K562 (cell line): ENCODE measurements at regions not wholly inside any gene's neighbourhood (a gene's known extent, or its start where the extent isn't known, plus 50 kb on each side); places are given as distances from the start of the nearest gene placed in this dataset.

Experiments used
- ATAC-seq: fragments of 200-7000 bp; cut with Tn5 transposase; 3 replicates; pipeline ENCODE4 v1.9.1; 2020; ENCODE audit warnings: moderate library complexity
- BruUV-seq: library from RNA; stranded (reverse); fragments of 400-500 nt; replicated peaks from 2 replicates; lab custom pipeline; 2021; lab: Mats Ljungman, UMichigan
- CTCF ChIA-PET: fragments of 300-600 bp; formaldehyde crosslinking; extraction: SDS; loops from one replicate; lab custom pipeline; 2021; ENCODE audit warnings: low intra/inter-chr PET ratio; lab: Yijun Ruan, JAX
- POLR2A ChIA-PET: fragments of 300-600, 350-650 bp; sonication (Branson Sonifier 250); formaldehyde crosslinking; extraction: SDS; loops from one replicate; lab custom pipeline; 2021; ENCODE audit warnings: antibody characterized with exemption, inconsistent platforms; lab: Yijun Ruan, JAX
- DNase-seq, 4 experiments: peaks; one replicate each; pipeline versions ENCODE4 v3.0.0 to v3.0.0-alpha.2; 2011 to 2018; ENCODE audit warnings: low spot score in 3 of 4, mixed read lengths in 3 of 4; ENCODE audit errors: extremely low read depth in 1 of 4
- FAIRE-seq: peaks from 2 replicates; lab custom pipeline; 2011; peaks lifted over from hg19 to GRCh38; lab: Jason Lieb, UNC
- H2AFZ ChIP-seq: 2 replicates; pipeline ENCODE4 v1.6.0; 2011; ENCODE audit warnings: low read depth, low read length, control low read depth, inconsistent platforms
- H3K27ac ChIP-seq: fragments of 200-600 bp; 3 replicates; pipeline ENCODE4 v1.8.0; 2011; ENCODE audit warnings: low read depth, mild to moderate bottlenecking, control low read depth, inconsistent platforms, low read length, moderate library complexity, mixed read lengths; ENCODE audit errors: extremely low read depth
- H3K27me3 ChIP-seq, 2 experiments: fragments of 300-600 bp in 1 of 2; 2 replicates in 1 of 2; 3 replicates in 1 of 2; pipeline versions ENCODE4 v1.6.0 to v1.8.0; 2011; ENCODE audit warnings: inconsistent platforms in 2 of 2, low read length in 2 of 2, mild to moderate bottlenecking in 1 of 2, mixed read lengths in 1 of 2, moderate library complexity in 1 of 2; ENCODE audit not compliant: control insufficient read depth in 2 of 2, insufficient read depth in 2 of 2
- H3K36me3 ChIP-seq: fragments of 300-600 bp; 3 replicates; pipeline ENCODE4 v1.8.0; 2011; ENCODE audit warnings: mild to moderate bottlenecking, low read length, inconsistent platforms; ENCODE audit not compliant: control insufficient read depth, insufficient read depth
- H3K4me1 ChIP-seq, 2 experiments: fragments of 200-600 bp in 1 of 2; replicated peaks in 1 of 2; 2 replicates in 1 of 2; 3 replicates in 1 of 2; pipeline versions ENCODE4 v1.5.1 to v1.8.0; 2011; ENCODE audit warnings: inconsistent platforms in 2 of 2, low read length in 2 of 2, mild to moderate bottlenecking in 1 of 2, mixed read lengths in 1 of 2, moderate library complexity in 1 of 2; ENCODE audit not compliant: control insufficient read depth in 2 of 2, insufficient read depth in 2 of 2
- H3K4me2 ChIP-seq: 2 replicates; pipeline ENCODE4 v1.6.1; 2011; ENCODE audit warnings: low read length, control low read depth, inconsistent platforms, mixed read lengths; ENCODE audit not compliant: insufficient read depth
- H3K4me3 ChIP-seq: fragments of 200-600 bp; sonication (generic), shearing (Covaris generic); 2 replicates; pipeline ENCODE4 v1.5.1; 2016; ENCODE audit warnings: control low read depth, inconsistent platforms
- H3K79me2 ChIP-seq: fragments of 200-600 bp; 3 replicates; pipeline ENCODE4 v1.8.0; 2011; ENCODE audit warnings: low read length, inconsistent platforms; ENCODE audit not compliant: control insufficient read depth, insufficient read depth
- H3K9ac ChIP-seq, 2 experiments: 2 replicates each; pipeline versions ENCODE4 v1.6.0 to v1.6.1; 2011; ENCODE audit warnings: low read depth in 2 of 2, low read length in 2 of 2, control low read depth in 1 of 2, inconsistent platforms in 1 of 2, mild to moderate bottlenecking in 1 of 2, mixed read lengths in 1 of 2; ENCODE audit not compliant: insufficient read depth in 1 of 2
- H3K9me1 ChIP-seq: one replicate; pipeline ENCODE4 v1.6.0; 2011; ENCODE audit warnings: inconsistent platforms, mild to moderate bottlenecking, low read length, moderate library complexity; ENCODE audit not compliant: control insufficient read depth, insufficient read depth
- H3K9me3 ChIP-seq: replicated peaks from 2 replicates; pipeline ENCODE4 v1.5.1; 2011; ENCODE audit warnings: low read depth, low read length, inconsistent platforms; ENCODE audit not compliant: control insufficient read depth, insufficient read depth
- H4K20me1 ChIP-seq: replicated peaks from 2 replicates; pipeline ENCODE4 v1.6.1; 2011; ENCODE audit warnings: low read length, inconsistent platforms, mixed read lengths; ENCODE audit not compliant: control insufficient read depth, insufficient read depth
- BRF1 ChIP-seq: IDR thresholded peaks from 3 replicates; pipeline ENCODE4 v1.6.1; 2011; ENCODE audit warnings: borderline replicate concordance, mild to moderate bottlenecking; ENCODE audit not compliant: insufficient read length; ENCODE audit errors: extremely low read depth
- E2F1 ChIP-seq: sonication (generic); formaldehyde crosslinking; IDR thresholded peaks from 2 replicates; pipeline ENCODE4 v1.8.1; 2023; ENCODE audit warnings: mild to moderate bottlenecking, missing genetic modification reagents, moderate library complexity
- IRF9 ChIP-seq: fragments of 450-650 bp; IDR thresholded peaks from 2 replicates; pipeline ENCODE4 v1.6.1; 2016; ENCODE audit warnings: missing biosample characterization, missing genetic modification characterization
- L3MBTL2 ChIP-seq: fragments of 450-650 bp; IDR thresholded peaks from 2 replicates; pipeline ENCODE4 v1.6.1; 2016; ENCODE audit warnings: mild to moderate bottlenecking, moderate library complexity
- MCM7 ChIP-seq, 2 experiments: fragments of 450-650 bp; IDR thresholded peaks; 2 replicates each; pipeline ENCODE4 v1.6.1; 2016 to 2018
- PREB ChIP-seq: sonication (generic); formaldehyde crosslinking; IDR thresholded peaks from 2 replicates; pipeline ENCODE4 v1.8.1; 2023; ENCODE audit warnings: mild to moderate bottlenecking, missing genetic modification reagents
- REST ChIP-seq, 2 experiments: fragments of 450-650 bp; formaldehyde crosslinking in 1 of 2; IDR thresholded peaks; 2 replicates each; pipeline versions ENCODE4 v1.4.0 to v1.6.1; 2014 to 2020; ENCODE audit warnings: mild to moderate bottlenecking in 2 of 2, borderline replicate concordance in 1 of 2, low read depth in 1 of 2
- SFPQ ChIP-seq: fragments of 200-400 bp; formaldehyde crosslinking; IDR thresholded peaks from 2 replicates; pipeline ENCODE4 v1.6.1; 2017; ENCODE audit warnings: mild to moderate bottlenecking, low read depth, low read length, moderate library complexity
- WGBS: fragments of 100-300 bp; shearing (Covaris generic); methylation state at CpG from one replicate; pipeline ENCODE4 v1.1.6; 2016; ENCODE audit warnings: low coverage, mixed read lengths; ENCODE audit not compliant: insufficient coverage; ENCODE audit errors: missing lambda C conversion rate; 5-methylcytosine and 5-hydroxymethylcytosine counted together
- in situ Hi-C: fragments of 300-500 bp; cut with MboI; formaldehyde crosslinking; loops from 4 replicates; pipeline ENCODE4 v1.15.0; 2018; ENCODE audit warnings: inconsistent platforms, mixed read lengths
- intact Hi-C: fragments of 100-400 bp; cut with micrococcal nuclease; formaldehyde crosslinking; loops from 2 replicates; pipeline ENCODE4 v1.14.2; 2022

- WGBS = 0% methylated on average over 4 of the region's 4 CpGs
- H3K9me3 ChIP-seq = no peaks in the 10 kb centered on the region; the same call in 1 of the 2 replicates
- CTCF ChIA-PET = no interaction called here
- H3K9ac ChIP-seq = no peak overlapping the region
- H3K27me3 ChIP-seq = no peaks in the 10 kb centered on the region; a peak in 1 of 5 replicates
- H3K4me1 ChIP-seq = no peaks in the 10 kb centered on the region
- POLR2A ChIA-PET = no interaction called here
- FAIRE-seq = no peak
- H3K4me3 ChIP-seq = no peak overlapping the region
- no peak for DNase-seq
- no peaks in the 10 kb centered on the region for H4K20me1 ChIP-seq
- no peak overlapping the region for H2AFZ ChIP-seq
- intact Hi-C loops = no loop called here
- no peak overlapping the region for H3K27ac ChIP-seq
- no peaks in the 10 kb centered on the region for H3K36me3 ChIP-seq
- H3K4me2 ChIP-seq = no peak overlapping the region
- BruUV-seq = no TSS peak
- H3K9me1 ChIP-seq = no peaks in the 10 kb centered on the region
- no peak for ATAC-seq
- in situ Hi-C loops = loop anchor here (10.0 kb wide), 1 partner anchor 244 kb away; no protein-coding TSS in a partner anchor
- no peaks in the 10 kb centered on the region for H3K79me2 ChIP-seq
- TF ChIP-seq REST (IDR thresholded peaks at IDR 0.05; ENCODE audit: borderline replicate concordance) (no peak), REST (CRISPR knock-in tag; IDR thresholded peaks at IDR 0.05; ENCODE audit: low read depth) (no peak), MCM7 (IDR thresholded peaks at IDR 0.05) (no peak), E2F1 (CRISPR knock-in tag) (no peak), L3MBTL2 (no peak), BRF1 (no peak), IRF9 (tag) (no peak), SFPQ (no peak), PREB (CRISPR knock-in tag) (no peak)
Observed at GRCh38 chr13:46481166-46481565, 71.8 kb upstream of the LRCH1 start.
